GM19238 (cell line): ENCODE measurements at regions not wholly inside any gene's neighbourhood (a gene's known extent, or its start where the extent isn't known, plus 50 kb on each side); places are given as distances from the start of the nearest gene placed in this dataset.

Experiments
- DNase-seq: peaks from one replicate; pipeline ENCODE4 v3.0.0; 2011; ENCODE audit warnings: low spot score; ENCODE audit not compliant: insufficient read length

DNA sequence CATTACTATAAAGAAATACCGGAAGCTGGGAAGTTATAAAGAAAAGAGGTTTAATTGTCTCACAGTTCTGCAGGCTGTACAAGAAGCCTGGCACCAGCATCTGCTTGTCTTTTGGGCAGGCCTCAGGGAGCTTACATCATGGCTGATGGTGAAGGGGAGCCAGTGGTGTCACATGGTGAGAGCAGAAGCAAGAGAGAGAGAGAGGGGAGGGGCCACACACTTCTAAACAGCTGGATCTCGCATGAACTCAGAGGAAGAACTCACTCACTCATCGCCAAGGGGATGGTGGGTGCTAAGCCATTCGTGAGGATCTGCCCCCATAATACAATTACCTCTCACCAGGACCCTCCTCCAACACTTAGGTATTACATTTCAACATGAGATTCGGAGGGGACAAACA, 51.8 kb upstream of the ANKRD34C start:
- no peak for DNase-seq

DNA sequence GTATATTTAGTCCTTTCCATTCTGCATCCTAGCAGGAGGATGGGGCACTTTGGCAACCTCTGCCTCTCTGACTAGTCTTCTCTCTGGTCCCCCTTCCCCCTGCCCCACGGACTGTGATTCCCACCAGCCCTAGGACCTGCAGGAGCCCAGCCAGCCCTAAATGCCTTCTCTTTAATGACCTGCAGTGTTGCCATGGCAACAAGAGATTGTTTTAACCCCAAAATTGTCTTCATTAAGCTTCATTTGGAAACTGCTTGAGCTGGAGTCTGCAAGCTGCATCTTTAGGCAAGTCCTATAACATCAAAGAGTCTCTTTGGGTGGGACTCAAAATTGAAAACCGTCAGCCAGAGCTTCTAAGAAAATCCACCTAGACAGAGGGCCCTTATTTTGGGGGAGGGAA, 59.7 kb upstream of the ANKRD34C start:
- no peak for DNase-seq

DNA sequence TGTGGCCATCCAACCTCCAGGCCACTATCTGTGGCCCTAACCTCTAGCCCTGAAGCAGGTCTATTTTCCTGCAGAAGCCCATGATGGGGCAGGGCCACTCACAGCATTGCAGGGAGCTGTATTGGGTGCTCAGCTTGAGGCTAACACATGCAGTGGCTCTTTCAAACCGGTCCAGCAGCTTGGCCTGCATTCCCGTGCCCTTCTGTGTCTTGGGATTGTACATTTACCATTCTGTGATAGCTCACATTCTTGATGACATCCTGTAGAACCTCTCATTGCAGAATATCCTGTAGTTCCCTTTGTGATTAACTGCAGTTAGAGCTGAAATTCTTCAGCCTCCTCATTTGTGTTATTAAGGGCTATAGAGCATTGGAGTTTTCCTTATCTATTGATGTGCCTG, 60.8 kb upstream of the ANKRD34C start:
- DNase-seq, result no peak

DNA sequence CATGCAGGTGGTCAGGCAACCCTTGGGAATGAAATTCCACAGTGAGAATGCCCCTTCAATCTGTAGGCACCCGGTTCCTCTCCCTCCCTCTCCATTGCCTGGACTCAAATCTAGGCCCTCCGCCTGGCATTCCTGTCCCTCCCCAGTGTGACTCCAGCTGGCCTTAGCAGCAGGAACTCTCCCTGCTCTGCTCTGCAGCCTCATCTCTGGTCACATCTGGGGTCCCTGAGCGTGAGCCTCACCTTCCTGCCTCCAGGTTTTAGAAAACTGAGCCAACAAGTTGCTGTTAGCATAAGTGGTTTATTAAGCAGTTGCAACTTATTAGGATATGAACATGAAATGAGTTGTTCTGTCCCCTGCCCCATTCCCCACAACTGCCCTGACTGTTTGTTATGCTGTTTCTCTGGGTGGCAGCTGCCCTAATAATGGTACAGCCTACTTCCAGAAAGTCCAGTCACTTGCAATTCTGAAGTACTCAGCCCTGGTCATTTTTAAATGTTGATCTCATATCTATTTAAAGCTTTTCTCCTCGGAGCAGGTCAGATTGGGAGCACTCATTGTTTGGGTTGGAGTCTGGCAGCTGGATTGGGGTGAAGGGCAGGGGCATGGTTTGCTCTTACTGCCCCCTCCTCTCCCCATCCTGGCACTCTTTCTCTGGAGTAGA, 63.0 kb upstream of the ANKRD34C start:
- DNase-seq, result no peak

DNA sequence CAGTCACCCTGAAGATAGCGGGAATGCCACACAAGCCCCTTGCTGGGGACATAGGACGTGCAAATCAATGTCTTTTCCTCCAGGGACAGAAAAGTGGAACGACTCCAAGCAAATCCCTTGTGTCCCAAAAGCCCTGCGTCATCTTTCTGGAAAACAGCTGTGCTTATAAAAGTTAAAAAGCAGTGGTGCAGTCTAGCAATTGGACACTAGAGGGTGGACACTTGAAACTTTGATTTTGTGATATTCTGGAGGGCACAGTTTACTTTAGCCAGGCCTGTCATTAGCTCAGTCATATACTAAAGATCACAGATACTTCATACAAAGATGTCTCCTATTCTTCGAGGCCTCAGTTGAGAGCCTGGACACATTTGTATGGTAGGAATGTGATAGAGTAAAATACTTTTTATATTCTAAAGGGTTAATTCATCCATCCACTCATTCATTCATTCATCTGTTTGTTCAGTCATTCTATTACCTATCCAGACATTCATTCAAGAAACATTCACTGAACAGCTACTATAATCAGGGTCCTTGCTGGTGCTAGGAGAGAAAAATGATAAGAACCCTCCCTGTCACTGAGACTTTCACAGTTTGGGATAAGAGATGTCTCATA, 63.8 kb upstream of the ANKRD34C start:
- DNase-seq, result no peak

DNA sequence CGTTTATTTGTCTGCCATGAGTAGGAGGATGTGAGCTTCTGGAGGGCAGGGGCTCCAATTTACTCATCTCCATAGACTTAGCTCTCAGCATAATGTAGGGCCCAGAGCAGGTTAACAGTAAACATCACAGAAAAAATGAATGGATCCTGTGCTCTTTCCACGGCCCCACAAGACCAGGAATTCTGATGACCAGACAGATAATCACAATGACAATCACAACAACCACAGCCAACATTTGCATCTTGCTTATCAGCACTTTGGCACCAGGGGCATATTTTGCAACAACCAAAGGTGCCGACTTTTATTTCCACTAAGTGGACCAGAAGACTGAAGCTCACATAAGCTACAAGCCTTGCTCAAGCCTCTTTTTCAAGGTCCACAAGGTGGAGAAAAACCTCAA, 68.9 kb upstream of the ANKRD34C start:
- DNase-seq, result no peak

DNA sequence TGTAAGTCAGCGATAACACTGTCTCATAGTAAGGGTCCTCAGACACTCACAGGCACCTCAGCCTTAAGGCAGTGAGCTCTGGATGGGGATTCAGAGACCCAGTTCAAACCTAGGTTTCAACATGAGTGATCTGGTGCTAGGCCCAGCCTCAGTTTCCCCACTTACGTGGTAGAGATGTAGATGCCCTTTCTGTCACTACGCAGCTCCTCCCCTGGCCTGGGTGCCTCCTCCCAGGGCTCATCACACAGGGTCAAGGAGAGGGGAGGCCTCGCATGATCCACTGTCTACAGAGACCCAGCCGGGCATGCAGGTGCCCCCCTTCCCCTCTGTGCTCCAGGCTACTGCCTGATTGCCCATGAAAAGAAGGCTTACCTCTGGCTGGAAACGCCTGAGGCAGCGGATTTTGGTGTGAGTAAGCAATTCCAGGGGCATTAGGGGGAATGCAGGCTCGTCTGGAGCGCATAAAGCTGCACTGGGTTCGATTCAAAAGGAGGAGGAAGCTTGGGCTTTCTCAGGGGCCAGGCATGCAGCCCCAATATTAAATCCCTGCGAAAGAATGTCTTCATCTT, 69.8 kb upstream of the ANKRD34C start:
- DNase-seq, result no peak

DNA sequence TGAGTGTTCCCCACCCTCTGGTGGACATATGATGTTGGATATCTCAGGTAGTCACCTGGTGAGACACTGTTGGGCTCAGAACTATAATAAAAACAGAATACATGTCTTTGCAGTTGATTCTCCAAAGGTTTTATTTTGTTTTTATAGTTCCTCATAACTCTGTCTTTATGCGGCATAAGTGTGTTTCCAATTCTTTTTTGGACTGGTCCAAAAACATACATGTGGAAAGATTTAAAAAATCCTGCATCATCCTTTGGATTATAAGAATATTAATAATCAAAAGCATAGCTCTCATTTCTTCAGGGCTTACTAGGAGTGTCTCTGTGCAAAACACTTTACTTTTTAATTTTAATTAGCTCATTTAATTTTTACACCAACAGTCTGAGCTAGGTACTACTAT, 71.0 kb upstream of the ANKRD34C start:
- DNase-seq, result no peak

DNA sequence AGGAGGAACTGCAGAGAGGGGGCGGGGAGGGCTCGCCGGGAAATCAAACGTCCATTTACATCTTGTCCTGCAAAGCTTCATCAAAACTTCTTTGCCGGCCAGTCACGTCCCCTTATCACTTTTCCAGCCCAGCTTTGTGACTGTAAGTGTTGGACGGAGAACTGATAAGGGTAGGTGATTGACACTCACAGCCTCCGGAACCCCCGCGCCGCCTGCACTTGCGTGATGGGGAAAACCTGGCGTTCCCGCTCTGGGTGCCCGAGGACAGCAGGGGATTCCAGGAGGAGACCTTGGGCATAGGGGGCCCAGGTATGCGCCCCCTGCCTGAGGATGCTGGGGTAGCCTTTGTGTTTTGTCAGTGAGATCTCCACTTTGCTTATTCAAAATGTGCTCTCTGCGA, 72.8 kb upstream of the ANKRD34C start:
- DNase-seq, result no peak

DNA sequence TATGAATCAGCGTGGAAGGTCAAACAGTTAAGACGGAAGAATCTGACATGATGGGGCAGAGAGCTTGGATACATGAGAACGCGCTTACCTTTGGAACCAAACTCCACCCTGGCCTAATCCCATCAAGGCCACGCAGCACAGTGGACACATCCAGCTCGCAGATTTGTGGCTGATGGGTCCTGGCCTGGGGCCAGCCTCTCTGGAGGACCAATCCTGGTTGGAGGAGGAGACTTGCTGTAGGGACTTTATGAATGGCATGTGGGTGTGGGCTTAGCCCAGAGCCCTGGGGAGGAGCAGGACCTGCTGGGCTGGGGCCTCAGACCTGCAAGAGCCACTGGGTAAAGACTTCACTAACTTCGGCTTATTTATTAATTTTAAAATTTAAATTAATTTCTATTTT, 73.4 kb upstream of the ANKRD34C start:
- DNase-seq, result no peak

DNA sequence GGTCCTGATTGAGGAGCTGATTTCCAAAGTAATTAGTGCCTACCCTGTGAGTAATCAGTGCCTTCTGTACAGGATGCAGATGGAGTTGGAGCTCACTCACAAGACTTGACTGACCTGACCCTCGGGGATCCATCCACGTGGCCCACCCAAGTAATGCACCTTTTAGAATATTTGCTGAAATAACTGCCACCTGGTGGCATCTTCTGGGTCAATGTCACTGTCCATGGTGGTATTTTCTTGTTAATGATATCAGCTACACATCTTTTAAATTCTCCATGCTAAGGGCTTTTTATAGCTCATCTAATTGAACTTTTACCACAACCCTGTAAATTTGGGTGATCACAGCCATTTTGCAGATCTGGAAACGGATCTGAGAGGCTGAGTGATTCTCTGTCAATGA, 74.3 kb upstream of the ANKRD34C start:
- DNase-seq, result no peak

DNA sequence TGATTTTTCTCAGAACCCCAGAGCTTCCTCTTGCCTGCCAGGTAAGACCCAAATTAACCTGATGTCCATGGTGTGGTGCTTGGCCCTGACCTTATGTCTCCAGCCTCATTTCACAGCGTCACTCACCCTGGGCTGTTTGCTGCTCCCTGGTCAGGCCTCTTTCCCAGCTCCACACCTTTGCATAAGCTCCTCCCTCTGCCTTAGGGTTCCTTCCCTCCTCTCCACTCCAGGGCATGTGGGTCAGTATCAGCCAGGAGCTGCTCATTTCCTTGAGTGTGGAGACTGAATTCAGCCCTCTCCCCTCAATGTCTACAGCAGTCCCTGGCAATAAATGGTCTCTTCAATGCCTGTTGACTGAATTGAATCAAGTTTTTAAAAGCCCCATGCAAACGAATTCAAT, 75.6 kb upstream of the ANKRD34C start:
- DNase-seq, result no peak

DNA sequence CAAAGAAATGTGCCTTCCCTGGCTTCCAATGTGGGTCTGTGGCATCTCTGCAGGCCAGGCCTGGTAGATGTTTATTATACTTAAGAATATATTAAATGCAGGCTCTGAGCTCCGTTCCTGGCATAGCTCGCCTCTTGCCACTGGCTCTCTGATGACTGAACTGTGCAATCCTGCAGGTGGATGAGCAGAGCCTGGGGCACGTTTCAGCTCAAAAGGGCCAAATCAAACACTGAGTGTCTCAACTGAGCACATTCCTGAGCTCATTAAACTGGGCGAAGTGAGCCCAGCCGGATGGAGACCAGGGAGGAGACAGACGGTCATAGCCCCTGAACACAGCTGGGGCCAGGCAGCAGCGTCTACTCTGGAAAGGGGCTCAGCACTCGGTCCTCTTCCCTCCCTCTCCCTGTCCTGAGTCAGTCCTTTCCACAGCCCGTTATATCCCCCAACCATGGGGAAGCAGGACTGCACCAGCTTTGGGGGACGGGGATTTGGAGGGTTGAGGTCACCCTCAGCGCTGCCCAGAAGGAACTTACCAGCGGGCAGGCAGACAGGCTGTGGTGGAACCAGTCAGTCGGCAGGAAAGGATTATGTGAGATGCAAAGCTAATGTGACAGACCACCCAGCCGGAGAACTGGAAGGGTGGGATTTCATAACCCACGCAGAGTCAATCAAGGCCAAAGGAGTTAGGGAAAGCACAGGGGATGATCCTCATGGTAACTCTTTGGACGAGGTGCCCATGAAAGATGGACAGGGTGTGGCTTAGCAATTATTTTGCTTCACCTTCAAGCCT, 77.4 kb upstream of the ANKRD34C start:
- no peak for DNase-seq

DNA sequence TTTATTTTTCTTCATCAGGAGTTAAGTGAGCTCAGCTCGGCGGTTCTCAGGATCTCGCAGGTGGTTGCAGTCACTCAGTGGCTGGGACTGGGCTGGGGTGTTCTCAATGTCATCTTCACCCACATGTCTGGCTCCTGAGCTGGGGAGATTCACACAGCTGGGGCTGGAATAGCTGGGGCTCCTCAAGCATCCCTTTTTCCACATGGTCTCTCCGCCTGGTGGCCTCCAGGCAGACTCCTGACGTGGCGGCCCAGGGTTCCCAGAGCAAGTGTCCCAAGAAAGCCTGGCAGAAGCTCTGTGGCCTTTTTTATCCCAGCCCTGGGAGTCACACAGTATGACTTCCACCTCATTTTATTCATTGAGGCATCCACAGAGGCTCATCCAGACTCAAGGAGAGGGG, 84.1 kb upstream of the ANKRD34C start:
- DNase-seq, result no peak

DNA sequence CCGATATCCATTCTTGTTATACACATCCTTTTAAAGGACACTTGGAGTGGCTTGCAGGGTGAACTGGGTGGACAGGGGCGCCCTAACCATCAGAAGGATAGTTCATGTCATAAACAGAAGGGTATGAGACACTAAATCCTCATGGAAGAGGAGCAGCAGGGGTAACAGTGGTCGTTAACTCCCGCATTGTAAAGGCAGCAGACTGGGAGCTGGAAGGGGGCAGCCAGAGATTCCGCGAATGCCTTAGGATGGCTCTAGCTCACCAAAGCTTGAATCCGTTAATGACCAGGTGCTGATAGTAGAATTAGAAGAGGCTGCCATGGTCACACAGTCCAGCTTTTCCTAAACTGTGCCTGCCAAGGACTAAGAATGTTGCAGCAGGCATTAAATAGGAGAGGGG, 85.2 kb upstream of the ANKRD34C start:
- no peak for DNase-seq

DNA sequence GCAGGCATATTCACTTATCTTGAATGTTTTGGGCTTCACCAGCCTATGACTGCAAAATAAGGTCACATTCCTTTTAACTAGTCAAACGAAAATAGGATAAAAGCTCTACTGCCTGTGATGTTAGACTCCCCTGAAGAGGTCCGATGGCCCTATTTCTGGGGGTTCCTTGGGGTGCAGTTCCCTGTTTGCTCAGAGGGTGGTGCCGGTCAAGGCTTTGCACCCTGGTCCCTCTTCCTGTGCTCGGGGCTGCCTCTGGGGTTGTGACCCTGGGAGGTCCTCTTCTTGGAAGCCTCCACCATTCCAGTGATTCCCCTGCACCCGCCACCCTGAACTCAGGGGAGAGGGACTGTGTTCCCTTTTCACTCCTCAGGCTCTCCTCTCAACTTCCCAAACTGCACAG, 86.7 kb upstream of the ANKRD34C start:
- DNase-seq, result no peak

DNA sequence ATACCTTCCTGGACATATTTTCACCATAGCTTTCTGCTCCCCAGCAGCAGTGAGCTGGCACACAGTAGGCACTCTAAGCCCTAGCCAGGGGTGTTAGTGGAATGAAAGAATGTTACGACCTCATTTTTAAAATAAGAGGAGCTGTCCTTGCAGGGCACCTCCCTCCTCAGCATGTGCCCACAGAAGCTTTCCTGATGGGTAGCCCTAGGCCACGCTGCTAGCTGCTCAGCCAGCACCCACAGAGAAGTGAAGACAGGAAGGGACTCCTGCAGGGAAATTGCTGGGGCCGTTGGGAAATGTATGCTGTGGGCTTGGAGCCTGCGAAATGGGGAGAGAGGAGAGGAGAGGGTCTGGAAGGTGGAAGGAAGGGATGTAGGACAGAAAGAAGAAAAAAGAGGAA, 87.3 kb upstream of the ANKRD34C start:
- DNase-seq, result no peak

DNA sequence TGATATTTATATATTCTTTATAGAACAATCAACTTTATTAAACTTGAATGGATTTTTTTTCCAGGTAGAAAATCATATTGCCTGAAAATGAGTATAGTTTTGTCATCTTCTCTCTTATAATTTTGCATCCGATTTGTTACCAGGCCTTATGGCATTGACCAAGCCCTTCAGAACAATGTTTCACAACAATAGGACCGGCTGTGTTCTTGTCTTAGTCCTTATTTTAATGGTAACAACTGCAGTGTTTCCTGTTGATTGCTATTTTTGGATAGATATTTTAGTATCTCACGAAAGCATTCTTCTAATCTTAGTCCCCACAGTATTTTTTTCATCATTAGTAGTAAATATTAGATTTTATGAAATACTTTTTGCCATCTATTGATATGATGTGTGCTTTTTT, 88.1 kb upstream of the ANKRD34C start:
- no peak for DNase-seq

DNA sequence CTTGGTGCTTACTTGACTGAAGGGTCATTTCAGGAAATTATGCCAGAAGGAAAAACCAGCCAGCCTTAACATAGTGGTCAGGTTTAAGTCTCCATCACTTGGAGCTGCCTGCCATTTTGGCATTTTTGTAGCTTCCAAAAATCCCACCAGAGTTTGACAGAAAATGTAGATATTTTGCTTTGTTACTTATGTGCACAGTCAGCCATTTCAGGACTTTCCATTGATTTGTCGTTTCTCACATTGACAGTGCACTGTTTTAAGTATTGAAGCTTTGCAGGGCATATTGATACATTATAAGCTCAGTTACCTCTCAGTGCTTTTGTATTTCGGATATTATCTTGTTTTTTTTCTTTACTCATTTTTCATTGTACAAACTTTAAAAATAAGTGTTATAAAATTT, 89.0 kb upstream of the ANKRD34C start:
- DNase-seq, result no peak

DNA sequence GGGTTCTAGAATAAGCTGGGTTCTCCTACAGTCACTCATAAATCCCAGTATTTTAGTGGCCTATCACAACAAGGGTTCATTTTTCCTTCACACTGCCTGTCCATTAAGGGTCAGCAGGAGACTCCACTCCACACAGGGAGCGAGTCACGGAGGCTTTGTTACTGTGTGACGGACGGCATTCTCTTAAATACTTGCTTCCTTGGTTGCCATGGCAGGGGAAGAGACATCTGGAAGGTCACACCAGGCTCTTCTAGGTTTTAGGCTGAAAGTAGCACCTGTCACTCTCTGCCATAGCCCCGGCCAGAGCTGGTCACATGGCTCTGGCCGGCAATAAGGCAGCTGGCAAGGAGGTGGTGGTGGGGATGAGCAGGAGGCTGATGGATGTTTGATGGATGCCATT, 89.4 kb upstream of the ANKRD34C start:
- no peak for DNase-seq

DNA sequence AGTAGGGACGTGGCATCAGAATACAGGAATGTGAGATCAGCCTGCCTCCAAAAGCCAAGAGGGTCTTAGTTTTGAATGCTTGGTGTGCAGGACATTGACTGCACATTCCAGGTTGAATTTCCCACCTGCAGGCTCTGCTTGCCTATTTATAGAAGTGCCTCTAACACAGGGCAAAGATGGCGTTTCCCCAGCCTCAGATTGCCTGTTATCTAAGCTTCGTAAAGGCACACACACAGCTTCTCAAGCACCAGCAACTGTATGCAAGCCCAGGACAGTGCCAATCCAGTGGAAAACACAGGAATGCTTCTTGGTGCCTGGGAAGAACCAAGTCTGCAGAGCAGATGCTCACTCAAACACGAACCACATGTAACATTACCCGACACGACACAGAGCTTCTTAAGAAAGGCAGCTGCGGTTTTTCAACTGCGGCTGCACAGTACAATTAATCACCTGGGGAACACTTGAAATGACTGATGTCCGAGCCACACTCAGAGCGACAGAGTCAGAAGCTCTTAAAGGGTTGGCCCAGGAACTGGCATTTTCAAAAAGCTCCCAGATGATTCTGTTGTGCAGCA, 90.0 kb upstream of the ANKRD34C start:
- DNase-seq, result no peak

DNA sequence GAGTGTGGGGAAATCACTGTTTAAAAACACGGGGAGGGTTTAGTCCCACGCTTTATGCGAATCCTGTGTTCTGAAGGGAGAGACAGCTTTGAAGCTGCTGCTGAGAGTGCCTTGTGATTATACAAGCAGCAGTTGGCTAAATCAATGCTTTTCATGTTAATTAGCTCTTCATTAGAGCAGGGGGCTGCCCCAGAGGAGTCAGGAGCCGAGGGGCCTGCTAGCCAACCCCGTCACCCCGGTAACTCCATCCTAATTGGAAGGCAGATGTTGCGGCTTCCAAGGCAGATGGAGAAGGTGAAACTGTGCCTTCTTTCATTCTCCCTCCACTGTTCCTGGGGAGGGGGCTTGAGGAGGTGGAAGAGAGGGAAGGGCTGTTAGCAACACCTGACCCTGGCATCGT, 92.4 kb upstream of the ANKRD34C start:
- no peak for DNase-seq
